ENCODE measurements at regions not wholly inside any gene's neighbourhood (a gene's known extent, or its start where the extent isn't known, plus 50 kb on each side); places are given as distances from the start of the nearest gene placed in this dataset.

DNA sequence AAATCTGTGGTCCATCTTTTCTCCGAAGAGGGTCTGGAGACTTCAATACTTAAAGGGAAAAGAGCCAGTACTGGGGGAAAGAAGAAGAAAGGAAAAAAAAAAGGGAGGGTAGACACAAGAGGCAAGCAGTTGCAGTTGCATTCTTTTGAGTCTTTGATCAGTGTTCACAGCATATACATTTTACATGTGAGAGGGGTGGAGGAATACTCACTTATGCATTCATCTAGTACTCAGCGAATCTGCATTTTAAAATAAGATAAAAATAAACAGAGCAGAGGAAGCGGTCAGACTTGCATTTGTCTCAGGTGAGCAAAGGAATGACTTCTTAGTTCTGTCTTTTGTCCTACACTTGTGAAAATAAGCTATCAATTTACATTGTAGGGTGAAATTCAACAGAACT is 275.6 kb downstream of the SLC7A11 start:
- TF ChIP-seq YY1 (IDR thresholded peaks at IDR 0.05; ENCODE audit: low read depth), result no peak
- TF ChIP-seq, protein P1, sequence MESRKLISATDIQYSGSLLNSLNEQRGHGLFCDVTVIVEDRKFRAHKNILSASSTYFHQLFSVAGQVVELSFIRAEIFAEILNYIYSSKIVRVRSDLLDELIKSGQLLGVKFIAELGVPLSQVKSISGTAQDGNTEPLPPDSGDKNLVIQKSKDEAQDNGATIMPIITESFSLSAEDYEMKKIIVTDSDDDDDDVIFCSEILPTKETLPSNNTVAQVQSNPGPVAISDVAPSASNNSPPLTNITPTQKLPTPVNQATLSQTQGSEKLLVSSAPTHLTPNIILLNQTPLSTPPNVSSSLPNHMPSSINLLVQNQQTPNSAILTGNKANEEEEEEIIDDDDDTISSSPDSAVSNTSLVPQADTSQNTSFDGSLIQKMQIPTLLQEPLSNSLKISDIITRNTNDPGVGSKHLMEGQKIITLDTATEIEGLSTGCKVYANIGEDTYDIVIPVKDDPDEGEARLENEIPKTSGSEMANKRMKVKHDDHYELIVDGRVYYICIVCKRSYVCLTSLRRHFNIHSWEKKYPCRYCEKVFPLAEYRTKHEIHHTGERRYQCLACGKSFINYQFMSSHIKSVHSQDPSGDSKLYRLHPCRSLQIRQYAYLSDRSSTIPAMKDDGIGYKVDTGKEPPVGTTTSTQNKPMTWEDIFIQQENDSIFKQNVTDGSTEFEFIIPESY (IDR thresholded peaks at IDR 0.05; ENCODE audit: borderline replicate concordance, low read depth), result no peak
- TF ChIP-seq, protein P2, sequence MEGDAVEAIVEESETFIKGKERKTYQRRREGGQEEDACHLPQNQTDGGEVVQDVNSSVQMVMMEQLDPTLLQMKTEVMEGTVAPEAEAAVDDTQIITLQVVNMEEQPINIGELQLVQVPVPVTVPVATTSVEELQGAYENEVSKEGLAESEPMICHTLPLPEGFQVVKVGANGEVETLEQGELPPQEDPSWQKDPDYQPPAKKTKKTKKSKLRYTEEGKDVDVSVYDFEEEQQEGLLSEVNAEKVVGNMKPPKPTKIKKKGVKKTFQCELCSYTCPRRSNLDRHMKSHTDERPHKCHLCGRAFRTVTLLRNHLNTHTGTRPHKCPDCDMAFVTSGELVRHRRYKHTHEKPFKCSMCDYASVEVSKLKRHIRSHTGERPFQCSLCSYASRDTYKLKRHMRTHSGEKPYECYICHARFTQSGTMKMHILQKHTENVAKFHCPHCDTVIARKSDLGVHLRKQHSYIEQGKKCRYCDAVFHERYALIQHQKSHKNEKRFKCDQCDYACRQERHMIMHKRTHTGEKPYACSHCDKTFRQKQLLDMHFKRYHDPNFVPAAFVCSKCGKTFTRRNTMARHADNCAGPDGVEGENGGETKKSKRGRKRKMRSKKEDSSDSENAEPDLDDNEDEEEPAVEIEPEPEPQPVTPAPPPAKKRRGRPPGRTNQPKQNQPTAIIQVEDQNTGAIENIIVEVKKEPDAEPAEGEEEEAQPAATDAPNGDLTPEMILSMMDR (IDR thresholded peaks at IDR 0.05), result no peak
- TF ChIP-seq, protein P3, sequence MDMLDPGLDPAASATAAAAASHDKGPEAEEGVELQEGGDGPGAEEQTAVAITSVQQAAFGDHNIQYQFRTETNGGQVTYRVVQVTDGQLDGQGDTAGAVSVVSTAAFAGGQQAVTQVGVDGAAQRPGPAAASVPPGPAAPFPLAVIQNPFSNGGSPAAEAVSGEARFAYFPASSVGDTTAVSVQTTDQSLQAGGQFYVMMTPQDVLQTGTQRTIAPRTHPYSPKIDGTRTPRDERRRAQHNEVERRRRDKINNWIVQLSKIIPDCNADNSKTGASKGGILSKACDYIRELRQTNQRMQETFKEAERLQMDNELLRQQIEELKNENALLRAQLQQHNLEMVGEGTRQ (IDR thresholded peaks at IDR 0.05; ENCODE audit: borderline replicate concordance, low read depth, low read length), result no peak
- no peak for TF ChIP-seq TAF1 (IDR thresholded peaks at IDR 0.05; ENCODE audit: borderline replicate concordance, low read depth, low read length)
- TF ChIP-seq, protein P4, sequence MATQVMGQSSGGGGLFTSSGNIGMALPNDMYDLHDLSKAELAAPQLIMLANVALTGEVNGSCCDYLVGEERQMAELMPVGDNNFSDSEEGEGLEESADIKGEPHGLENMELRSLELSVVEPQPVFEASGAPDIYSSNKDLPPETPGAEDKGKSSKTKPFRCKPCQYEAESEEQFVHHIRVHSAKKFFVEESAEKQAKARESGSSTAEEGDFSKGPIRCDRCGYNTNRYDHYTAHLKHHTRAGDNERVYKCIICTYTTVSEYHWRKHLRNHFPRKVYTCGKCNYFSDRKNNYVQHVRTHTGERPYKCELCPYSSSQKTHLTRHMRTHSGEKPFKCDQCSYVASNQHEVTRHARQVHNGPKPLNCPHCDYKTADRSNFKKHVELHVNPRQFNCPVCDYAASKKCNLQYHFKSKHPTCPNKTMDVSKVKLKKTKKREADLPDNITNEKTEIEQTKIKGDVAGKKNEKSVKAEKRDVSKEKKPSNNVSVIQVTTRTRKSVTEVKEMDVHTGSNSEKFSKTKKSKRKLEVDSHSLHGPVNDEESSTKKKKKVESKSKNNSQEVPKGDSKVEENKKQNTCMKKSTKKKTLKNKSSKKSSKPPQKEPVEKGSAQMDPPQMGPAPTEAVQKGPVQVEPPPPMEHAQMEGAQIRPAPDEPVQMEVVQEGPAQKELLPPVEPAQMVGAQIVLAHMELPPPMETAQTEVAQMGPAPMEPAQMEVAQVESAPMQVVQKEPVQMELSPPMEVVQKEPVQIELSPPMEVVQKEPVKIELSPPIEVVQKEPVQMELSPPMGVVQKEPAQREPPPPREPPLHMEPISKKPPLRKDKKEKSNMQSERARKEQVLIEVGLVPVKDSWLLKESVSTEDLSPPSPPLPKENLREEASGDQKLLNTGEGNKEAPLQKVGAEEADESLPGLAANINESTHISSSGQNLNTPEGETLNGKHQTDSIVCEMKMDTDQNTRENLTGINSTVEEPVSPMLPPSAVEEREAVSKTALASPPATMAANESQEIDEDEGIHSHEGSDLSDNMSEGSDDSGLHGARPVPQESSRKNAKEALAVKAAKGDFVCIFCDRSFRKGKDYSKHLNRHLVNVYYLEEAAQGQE (IDR thresholded peaks at IDR 0.05; ENCODE audit: low read depth, low read length), result no peak
- no peak for TF ChIP-seq EP300 (IDR thresholded peaks at IDR 0.05; ENCODE audit: borderline replicate concordance in 1 of 2, low read depth in 1 of 2, low read length in 1 of 2)
- no peak for TF ChIP-seq POLR2AphosphoS5 (IDR thresholded peaks at IDR 0.05; ENCODE audit: low read depth, low read length)
- TF ChIP-seq EZH2phosphoT487 (IDR thresholded peaks at IDR 0.05; ENCODE audit: borderline replicate concordance, low read depth), result no peak
- TF ChIP-seq RAD21 (IDR thresholded peaks at IDR 0.05; ENCODE audit: low read length), result no peak
- TF ChIP-seq GATA2 (CRISPR knock-in tag; IDR thresholded peaks at IDR 0.05), result no peak
- no peak for TF ChIP-seq FOXM1 (IDR thresholded peaks at IDR 0.05; ENCODE audit: low read depth)
